Psoas muscle (tissue), 7 donors: ENCODE measurements at regions not wholly inside any gene's neighbourhood (a gene's known extent, or its start where the extent isn't known, plus 50 kb on each side); places are given as distances from the start of the nearest gene placed in this dataset.
"Not testable (repeated sequence)": the region's sequence is repeated elsewhere in the genome, so short reads cannot be mapped to it uniquely, and the experiment has no call there.

Experiments
- ATAC-seq, 4 donors: fragments of 200-7000 bp; cut with Tn5 transposase; one replicate each; pipeline ENCODE4 v1.9.1; 2020; ENCODE audit warnings: moderate library complexity in 3 of 4, mild to moderate bottlenecking in 2 of 4
- DNase-seq, 2 donors: peaks; one replicate each; pipeline ENCODE4 v3.0.0-alpha.2; 2020
- H3K27ac ChIP-seq: fragments of 200-600 bp; one replicate; pipeline ENCODE4 v1.8.0; 2022
- H3K27me3 ChIP-seq, 3 donors: fragments of 200-600 bp in 1 of 3; one replicate each; pipeline versions ENCODE4 v1.6.1 to v1.8.0; 2013 to 2022; ENCODE audit warnings: low read length in 2 of 3, mild to moderate bottlenecking in 2 of 3, moderate library complexity in 1 of 3; ENCODE audit not compliant: insufficient read depth in 3 of 3
- H3K36me3 ChIP-seq, 2 donors: fragments of 200-600 bp in 1 of 2; one replicate each; pipeline versions ENCODE4 v1.6.1 to v1.8.0; 2013 to 2022; ENCODE audit warnings: low read depth in 1 of 2, mild to moderate bottlenecking in 1 of 2, moderate library complexity in 1 of 2; ENCODE audit not compliant: insufficient read depth in 1 of 2
- H3K4me1 ChIP-seq: fragments of 200-600 bp; one replicate; pipeline ENCODE4 v1.8.0; 2022
- H3K4me3 ChIP-seq: fragments of 200-600 bp; one replicate; pipeline ENCODE4 v1.8.0; 2022; ENCODE audit warnings: mild to moderate bottlenecking
- H3K9me3 ChIP-seq: fragments of 200-600 bp; one replicate; pipeline ENCODE4 v1.8.0; 2022
- WGBS, 3 donors: extraction: QIAGEN DNeasy Blood & Tissue Kit; methylation state at CpG; one replicate each; pipeline versions ENCODE4 v1.1.6 to v1.1.7; 2013; 5-methylcytosine and 5-hydroxymethylcytosine counted together
- intact Hi-C, 2 donors: fragments of 100-400 bp; cut with DNase I; formaldehyde crosslinking; loops; one replicate each; pipeline versions ENCODE4 v1.11.0 to v1.14.2; 2022
- TF ChIP-seq, protein P1 (sequence below): fragments of 200-600 bp; IDR thresholded peaks from one replicate; pipeline ENCODE4 v1.8.0; 2022; ENCODE audit warnings: antibody characterized with exemption
- donor health status: healthy with polysubstance abuse.
- donor health status: DM: no; HTN: no; CAD: no; lungs with moderate emphysema.
- donor health status: Bipolar disorder and iron deficiency.
- donor health status: healthy.
- donor health status: DM: yes; HTN: yes; CAD: no.
- donor health status: DM: no; HTN: no; CAD: no.
- donor health status: DM: yes; HTN: yes; CAD: no.

DNA sequence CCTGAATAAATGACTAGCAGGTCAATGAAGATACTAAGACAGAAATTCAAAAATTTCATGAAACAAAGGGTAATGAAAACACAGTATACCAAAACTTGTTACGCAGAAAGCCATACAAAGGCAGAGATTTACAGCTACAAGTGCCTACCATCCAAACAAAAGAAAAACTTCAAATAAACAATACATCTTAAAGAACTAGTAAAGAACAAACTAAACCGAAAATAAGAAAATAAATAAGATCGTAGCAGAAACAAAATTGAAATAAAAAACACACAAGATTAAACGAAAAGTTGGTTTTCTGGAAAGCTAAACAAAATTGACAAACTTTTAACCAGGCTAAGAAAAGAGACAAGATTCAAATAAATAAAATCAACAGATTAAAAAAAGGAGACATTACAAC, 51.5 kb downstream of the VPREB1 start:
- H3K9me3 ChIP-seq, H3K4me3 ChIP-seq, H3K27me3 ChIP-seq, intact Hi-C loops, DNase-seq, H3K36me3 ChIP-seq, H3K4me1 ChIP-seq, ATAC-seq, H3K27ac ChIP-seq: not testable (repeated sequence)
- WGBS, 3 donors: 89 to 93% (median 91%) methylated on average over 4 of the region's 4 CpGs

DNA sequence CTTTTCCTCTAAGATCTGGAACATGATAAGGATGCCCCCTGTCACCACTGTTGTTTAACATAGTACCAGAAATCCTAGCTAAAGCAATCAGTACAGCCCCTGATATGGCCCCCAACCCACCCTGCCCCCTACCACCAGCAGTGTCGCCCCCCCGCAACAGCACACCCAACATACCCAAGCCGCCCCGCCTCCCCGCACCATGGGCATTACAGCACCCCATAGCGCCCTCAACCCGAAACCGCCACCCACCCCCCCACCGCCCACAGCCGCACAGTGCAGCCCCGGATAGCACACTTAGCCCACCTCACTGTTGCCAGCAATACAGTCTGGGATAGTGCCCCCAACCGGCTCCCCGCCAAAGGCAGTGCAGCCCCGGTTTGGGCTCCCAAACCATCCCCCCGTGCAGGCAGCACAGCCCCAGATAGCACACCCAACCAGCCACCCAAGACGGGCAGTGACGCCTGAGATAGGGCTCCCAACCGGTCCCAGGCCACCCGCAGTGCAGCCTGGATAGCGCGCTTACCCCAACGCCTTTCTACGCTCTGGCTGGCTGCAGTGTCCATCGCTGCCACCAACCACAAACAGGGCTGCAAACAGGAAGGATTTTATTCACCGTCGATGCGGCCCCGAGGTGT, 52.7 kb downstream of the VPREB1 start:
- H3K27me3 ChIP-seq, H3K4me1 ChIP-seq, DNase-seq, intact Hi-C loops, H3K9me3 ChIP-seq, H3K36me3 ChIP-seq: not testable (repeated sequence)
- WGBS, 3 donors: 0 to 3% (median 1%) methylated on average over 9 to 28 of the region's 28 CpGs
- peak overlapping the region; percentile 75 for H3K27ac ChIP-seq
- peak overlapping the region; percentile 90 for H3K4me3 ChIP-seq
- peak in 2 of 4 donors; percentile 28 to 53 for ATAC-seq

DNA sequence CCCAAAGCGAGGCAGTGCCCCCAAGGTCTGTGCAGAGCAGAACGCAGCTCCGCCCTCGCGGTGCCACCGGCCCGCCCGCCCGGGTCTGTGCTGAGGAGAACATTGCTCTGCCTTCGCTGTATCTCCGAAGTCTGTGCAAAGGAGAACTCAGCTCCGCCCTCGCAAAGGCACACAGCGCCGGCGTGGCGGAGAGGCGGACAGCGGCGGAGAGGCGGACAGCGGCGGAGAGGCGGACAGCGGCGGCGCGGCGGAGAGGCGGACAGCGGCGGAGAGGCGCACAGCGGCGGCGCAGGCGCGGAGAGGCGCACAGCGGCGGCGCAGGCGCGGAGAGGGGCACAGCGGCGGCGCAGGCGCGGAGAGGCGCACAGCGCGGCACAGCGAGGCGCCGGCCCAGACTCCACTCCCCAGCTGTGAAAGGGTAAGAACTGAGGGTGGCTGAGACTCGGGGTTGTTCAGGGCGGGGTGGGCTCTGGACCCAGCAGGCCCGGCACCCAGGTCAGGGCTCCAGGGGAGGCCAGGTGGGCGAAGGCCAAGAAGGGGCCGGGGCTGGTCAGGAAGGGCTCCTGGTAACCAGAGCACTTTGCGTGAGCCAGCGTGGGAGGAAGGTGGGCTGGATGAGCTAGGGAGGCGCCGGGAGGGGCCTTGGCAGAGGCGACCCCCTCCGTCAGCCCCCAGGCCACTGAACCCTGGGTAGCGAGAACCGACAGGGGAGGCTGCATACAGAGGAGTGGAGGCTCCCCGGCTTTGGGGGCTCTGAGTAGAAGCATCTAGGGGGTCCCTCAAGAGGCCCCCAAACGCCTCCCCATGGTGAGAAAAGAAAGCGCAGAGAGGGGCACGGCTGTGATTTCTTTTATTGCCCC, 53.4 kb downstream of the VPREB1 start:
- peak overlapping the region; percentile 75 for H3K27ac ChIP-seq
- peak; percentile 89 to 100 (median 100) for ATAC-seq
- 2 to 5% (median 2%) methylated on average over 40 to 72 of the region's 72 CpGs for WGBS, 3 donors

DNA sequence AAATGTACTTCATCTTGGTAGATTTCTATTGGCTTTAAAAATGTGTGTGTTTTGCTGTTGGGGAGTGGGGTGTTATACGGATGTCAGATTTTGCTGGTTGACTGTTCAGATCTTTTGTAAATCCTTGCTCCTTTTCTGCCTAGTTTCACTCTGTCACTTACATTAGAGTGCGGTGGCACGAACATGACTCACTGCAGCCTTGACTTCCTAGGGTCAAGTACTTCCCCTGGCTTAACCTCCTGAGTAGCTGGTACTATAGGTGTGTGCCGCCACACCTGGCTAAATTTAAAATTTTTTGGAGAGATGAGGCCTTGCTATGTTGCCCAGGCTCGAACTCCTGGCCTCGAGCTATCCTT, 54.0 kb downstream of the VPREB1 start:
- DNase-seq: not testable (repeated sequence)
- WGBS, 3 donors: 18 to 43% (median 33%) methylated on average over 4 of the region's 6 CpGs
- peak overlapping the region; percentile 75 for H3K27ac ChIP-seq

More for the DNA sequence above, 53.4 kb downstream of the VPREB1 start:
- H3K36me3 ChIP-seq, H3K4me1 ChIP-seq, H3K27me3 ChIP-seq, H3K9me3 ChIP-seq, intact Hi-C loops: not testable (repeated sequence)
- DNase-seq: peak; percentile 66 to 87
- peak overlapping the region; percentile 90 for H3K4me3 ChIP-seq

DNA sequence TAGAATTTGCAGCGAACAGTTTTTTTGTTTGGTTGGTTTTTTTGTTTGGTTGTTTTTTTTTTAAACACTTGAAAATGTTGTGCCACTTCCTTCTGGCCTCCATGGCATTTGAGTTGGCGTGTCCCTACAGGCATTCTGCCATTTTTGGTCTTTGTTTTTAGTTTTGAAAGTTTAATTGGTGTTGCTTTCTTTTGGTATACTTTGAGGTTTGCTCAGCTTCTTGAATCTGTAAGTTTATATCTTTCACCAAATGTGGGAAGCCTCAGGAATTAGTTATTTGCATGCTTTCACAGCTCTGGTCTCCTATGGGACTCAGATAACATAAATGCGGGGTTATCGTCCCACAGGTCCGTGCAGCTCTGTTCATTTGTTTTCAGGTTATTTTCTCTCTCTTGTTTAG, 55.9 kb downstream of the VPREB1 start:
- DNase-seq, intact Hi-C loops, ATAC-seq: not testable (repeated sequence)

More for the DNA sequence above, 54.0 kb downstream of the VPREB1 start:
- H3K27me3 ChIP-seq, intact Hi-C loops, H3K4me1 ChIP-seq, H3K36me3 ChIP-seq, H3K9me3 ChIP-seq: not testable (repeated sequence)
- peak in 1 of 4 donors; percentile 14 for ATAC-seq
- H3K4me3 ChIP-seq: peak overlapping the region; percentile 90

DNA sequence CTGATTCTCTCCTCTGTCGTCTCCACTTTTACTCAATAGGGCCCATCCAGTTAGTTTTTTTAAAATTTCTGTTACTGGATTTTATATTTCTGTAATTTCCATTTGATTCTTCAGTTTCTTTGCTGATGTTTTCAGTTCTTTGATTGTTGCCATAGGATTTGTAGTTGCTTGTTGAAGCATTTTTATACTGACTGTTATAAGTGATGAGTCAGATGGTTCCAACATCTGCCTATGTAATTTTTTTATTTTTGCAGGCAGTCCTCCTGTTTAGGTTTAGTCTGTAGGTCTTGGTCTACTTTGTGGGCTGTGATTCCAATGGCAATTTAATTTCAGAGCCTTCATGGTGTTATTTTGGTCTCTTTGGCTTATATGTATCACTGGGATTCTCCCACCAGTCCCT, 56.4 kb downstream of the VPREB1 start:
- ATAC-seq, intact Hi-C loops: not testable (repeated sequence)
- 91 to 100% (median 93%) methylated on average over 1 of the region's 1 CpG for whole genome bisulfite sequencing, 3 donors

More for the DNA sequence above, 55.9 kb downstream of the VPREB1 start:
- not testable (repeated sequence) for H3K4me1 ChIP-seq, H3K27me3 ChIP-seq, H3K4me3 ChIP-seq, H3K9me3 ChIP-seq, H3K27ac ChIP-seq, H3K36me3 ChIP-seq
- 85 to 94% (median 91%) methylated on average over 5 of the region's 5 CpGs for WGBS, 3 donors

DNA sequence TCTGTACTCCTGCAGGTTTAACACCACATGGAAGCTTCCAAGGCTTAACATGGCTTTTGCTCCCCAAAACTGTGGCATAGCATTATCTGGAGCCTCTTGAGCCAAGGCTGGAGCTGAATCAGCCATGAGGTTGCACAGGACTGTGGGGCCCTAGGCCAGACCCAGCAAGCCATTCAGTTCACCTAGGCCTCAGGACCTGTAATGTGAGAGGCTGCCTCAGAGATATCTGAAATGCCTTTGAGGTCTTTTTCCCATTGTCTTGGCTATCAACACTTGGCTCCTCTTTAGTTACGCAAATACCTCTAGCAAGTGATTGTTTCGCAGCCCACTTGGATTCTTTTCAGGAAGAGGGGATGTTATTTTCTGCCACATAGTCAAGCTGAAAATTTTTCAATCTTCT, 72.0 kb downstream of the VPREB1 start:
- peak in 2 of 4 donors; percentile 57 to 70 for ATAC-seq
- 58 to 70% (median 62%) methylated on average over 2 of the region's 2 CpGs for WGBS, 3 donors
- Histone ChIP-seq H3K4me3 (no peak overlapping the region), H3K27me3 (no peaks in the 10 kb centered on the region), H3K9me3 (no peaks in the 10 kb centered on the region), H3K36me3 (peaks cover 0 to 27% of the 10 kb centered on the region in 2 donors), H3K27ac (no peak overlapping the region), H3K4me1 (no peaks in the 10 kb centered on the region)
- intact Hi-C loops: no loop called here
- DNase-seq: no peak
- TF ChIP-seq, protein P1, sequence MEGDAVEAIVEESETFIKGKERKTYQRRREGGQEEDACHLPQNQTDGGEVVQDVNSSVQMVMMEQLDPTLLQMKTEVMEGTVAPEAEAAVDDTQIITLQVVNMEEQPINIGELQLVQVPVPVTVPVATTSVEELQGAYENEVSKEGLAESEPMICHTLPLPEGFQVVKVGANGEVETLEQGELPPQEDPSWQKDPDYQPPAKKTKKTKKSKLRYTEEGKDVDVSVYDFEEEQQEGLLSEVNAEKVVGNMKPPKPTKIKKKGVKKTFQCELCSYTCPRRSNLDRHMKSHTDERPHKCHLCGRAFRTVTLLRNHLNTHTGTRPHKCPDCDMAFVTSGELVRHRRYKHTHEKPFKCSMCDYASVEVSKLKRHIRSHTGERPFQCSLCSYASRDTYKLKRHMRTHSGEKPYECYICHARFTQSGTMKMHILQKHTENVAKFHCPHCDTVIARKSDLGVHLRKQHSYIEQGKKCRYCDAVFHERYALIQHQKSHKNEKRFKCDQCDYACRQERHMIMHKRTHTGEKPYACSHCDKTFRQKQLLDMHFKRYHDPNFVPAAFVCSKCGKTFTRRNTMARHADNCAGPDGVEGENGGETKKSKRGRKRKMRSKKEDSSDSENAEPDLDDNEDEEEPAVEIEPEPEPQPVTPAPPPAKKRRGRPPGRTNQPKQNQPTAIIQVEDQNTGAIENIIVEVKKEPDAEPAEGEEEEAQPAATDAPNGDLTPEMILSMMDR: no peak

More for the DNA sequence above, 56.4 kb downstream of the VPREB1 start:
- H3K36me3 ChIP-seq: peaks cover 0 to 13% of the 10 kb centered on the region in 2 donors
- not testable (repeated sequence) for H3K27me3 ChIP-seq, DNase-seq, H3K4me3 ChIP-seq, H3K9me3 ChIP-seq, H3K27ac ChIP-seq, H3K4me1 ChIP-seq
